Neural cell (in vitro differentiated cells): ENCODE measurements at regions not wholly inside any gene's neighbourhood (a gene's known extent, or its start where the extent isn't known, plus 50 kb on each side); places are given as distances from the start of the nearest gene placed in this dataset.

Experiments
- H2AFZ ChIP-seq: fragments of 200-600, 300-800 bp; sonication (generic), shearing (Covaris generic); 2 replicates; pipeline ENCODE4 v1.6.0; 2014; ENCODE audit warnings: low read depth, mild to moderate bottlenecking, antibody characterized with exemption, low read length, moderate library complexity
- H3F3A ChIP-seq: fragments of 200-600 bp; shearing (Covaris generic); 2 replicates; pipeline ENCODE4 v1.6.1; 2016; ENCODE audit warnings: mild to moderate bottlenecking, moderate library complexity, mixed read lengths, antibody characterized with exemption, low read length; ENCODE audit not compliant: insufficient read depth, poor library complexity, severe bottlenecking
- H3K27ac ChIP-seq: fragments of 200-600, 300-800 bp; sonication (generic), shearing (Covaris generic); 2 replicates; pipeline ENCODE4 v1.5.1; 2014; ENCODE audit warnings: mild to moderate bottlenecking, low read length, moderate library complexity
- H3K27me3 ChIP-seq: fragments of 300-800, 200-600 bp; sonication (generic), shearing (Covaris generic); 2 replicates; pipeline ENCODE4 v1.6.0; 2014; ENCODE audit warnings: mild to moderate bottlenecking, low read depth, low read length, moderate library complexity; ENCODE audit not compliant: insufficient read depth
- H3K36me3 ChIP-seq: fragments of 300-800, 200-600 bp; sonication (generic), shearing (Covaris generic); 2 replicates; pipeline ENCODE4 v1.5.1; 2014; ENCODE audit warnings: mild to moderate bottlenecking, antibody characterized with exemption, low read length, moderate library complexity; ENCODE audit not compliant: insufficient read depth
- H3K4me2 ChIP-seq: fragments of 300-800, 200-600 bp; sonication (generic), shearing (Covaris generic); 2 replicates; pipeline ENCODE4 v1.6.0; 2014; ENCODE audit warnings: mild to moderate bottlenecking, low read length
- H3K4me3 ChIP-seq: fragments of 300-800, 200-600 bp; sonication (generic), shearing (Covaris generic); 2 replicates; pipeline ENCODE4 v1.5.1; 2014; ENCODE audit warnings: mild to moderate bottlenecking, low read length, moderate library complexity
- H3K79me2 ChIP-seq: fragments of 200-600 bp; shearing (Covaris generic); replicated peaks from 2 replicates; pipeline ENCODE4 v1.6.0; 2014; ENCODE audit warnings: mild to moderate bottlenecking, low read length, moderate library complexity; ENCODE audit not compliant: insufficient read depth
- H3K9ac ChIP-seq: fragments of 300-800, 200-600 bp; sonication (generic), shearing (Covaris generic); 2 replicates; pipeline ENCODE4 v1.6.1; 2016; ENCODE audit warnings: mild to moderate bottlenecking, low read length, mixed read lengths
- H3K9me2 ChIP-seq: fragments of 200-600 bp; shearing (Covaris generic); 2 replicates; pipeline ENCODE4 v1.6.1; 2016; ENCODE audit warnings: mild to moderate bottlenecking, low read length, mixed read lengths; ENCODE audit not compliant: insufficient read depth
- H3K9me3 ChIP-seq: fragments of 200-600, 300-800 bp; sonication (generic), shearing (Covaris generic); 2 replicates; pipeline ENCODE4 v1.6.1; 2016; ENCODE audit warnings: mild to moderate bottlenecking, mixed run types, low read length, moderate library complexity, mixed read lengths
- H4K20me1 ChIP-seq: fragments of 200-600 bp; shearing (Covaris generic); 2 replicates; pipeline ENCODE4 v1.6.1; 2016; ENCODE audit warnings: mild to moderate bottlenecking, mixed run types; ENCODE audit not compliant: insufficient read depth
- CTCF ChIP-seq: fragments of 450-650 bp; IDR thresholded peaks from 2 replicates; pipeline ENCODE4 v1.5.1; 2014; ENCODE audit warnings: antibody characterized with exemption, mild to moderate bottlenecking, moderate library complexity; ENCODE audit not compliant: poor library complexity, severe bottlenecking
- EP300 ChIP-seq: fragments of 450-650 bp; conservative IDR thresholded peaks from 2 replicates; pipeline ENCODE4 v1.6.1; 2014; ENCODE audit warnings: antibody characterized with exemption, mild to moderate bottlenecking, moderate library complexity; ENCODE audit not compliant: poor library complexity, severe bottlenecking
- EZH2 ChIP-seq: fragments of 200-600, 300-800 bp; shearing (Covaris generic), sonication (generic); IDR thresholded peaks from 2 replicates; pipeline ENCODE4 v1.6.1; 2014; ENCODE audit warnings: antibody characterized with exemption, low read length, borderline replicate concordance, mild to moderate bottlenecking; ENCODE audit not compliant: insufficient read depth, poor library complexity, severe bottlenecking
- MXI1 ChIP-seq: fragments of 450-650 bp; conservative IDR thresholded peaks from 2 replicates; pipeline ENCODE4 v1.6.1; 2014; ENCODE audit warnings: antibody characterized with exemption, mild to moderate bottlenecking; ENCODE audit not compliant: poor library complexity, severe bottlenecking
- POLR2AphosphoS5 ChIP-seq: IDR thresholded peaks from 2 replicates; pipeline ENCODE4 v1.6.1; 2012
- RAD21 ChIP-seq: fragments of 450-650 bp; conservative IDR thresholded peaks from 2 replicates; pipeline ENCODE4 v1.6.1; 2014; ENCODE audit warnings: antibody characterized with exemption, mild to moderate bottlenecking, moderate library complexity
- REST ChIP-seq: IDR thresholded peaks from 2 replicates; pipeline ENCODE4 v1.6.1; 2012; ENCODE audit warnings: borderline replicate concordance
- SMC3 ChIP-seq: fragments of 450-650 bp; conservative IDR thresholded peaks from 2 replicates; pipeline ENCODE4 v1.6.1; 2014; ENCODE audit warnings: antibody characterized with exemption, mild to moderate bottlenecking, moderate library complexity; ENCODE audit not compliant: poor library complexity
- TAF1 ChIP-seq: IDR thresholded peaks from 2 replicates; pipeline ENCODE4 v1.6.1; 2012; ENCODE audit warnings: low read depth

- Histone ChIP-seq H3K9me3 (no peaks in the 10 kb centered on the region), H3K4me2 (no peak overlapping the region), H2AFZ (no peak overlapping the region), H3K9ac (no peak overlapping the region), H3K27me3 (no peaks in the 10 kb centered on the region), H3K9me2 (no peaks in the 10 kb centered on the region), H3K79me2 (no peaks in the 10 kb centered on the region), H3K4me3 (no peak overlapping the region), H3K36me3 (no peaks in the 10 kb centered on the region), H4K20me1 (no peaks in the 10 kb centered on the region), H3K27ac (no peak overlapping the region), H3F3A (no peaks in the 10 kb centered on the region)
- TF ChIP-seq RAD21 = no peak
- TF ChIP-seq REST = no peak
- no peak for TF ChIP-seq CTCF
- TF ChIP-seq EP300 = no peak
- TF ChIP-seq SMC3 = no peak
- no peak for TF ChIP-seq POLR2AphosphoS5
- no peak for TF ChIP-seq EZH2
- TF ChIP-seq MXI1 = no peak
- no peak for TF ChIP-seq TAF1
Measured at GRCh38 chr17:70674061-70674460, 504.7 kb downstream of the KCNJ2 start.

- no peaks in the 10 kb centered on the region for H3K36me3 ChIP-seq
- no peak overlapping the region for H3K27ac ChIP-seq
Measured at GRCh38 chr17:70675070-70675590, 505.8 kb downstream of the KCNJ2 start.

More at GRCh38 chr17:70675070-70675590, 505.8 kb downstream of the KCNJ2 start:
- no peaks in the 10 kb centered on the region for H3K9me2 ChIP-seq
- no peaks in the 10 kb centered on the region for H3K9me3 ChIP-seq
- no peak overlapping the region for H3K9ac ChIP-seq
- no peak overlapping the region for H2AFZ ChIP-seq
- no peaks in the 10 kb centered on the region for H3K79me2 ChIP-seq
- no peak overlapping the region for H3K4me2 ChIP-seq
- H3K4me3 ChIP-seq = no peak overlapping the region
- H3K27me3 ChIP-seq = no peaks in the 10 kb centered on the region
- H3F3A ChIP-seq = no peaks in the 10 kb centered on the region
- no peak for TF ChIP-seq RAD21
- TF ChIP-seq SMC3 = no peak
- no peak for TF ChIP-seq REST
- no peak for TF ChIP-seq TAF1
- TF ChIP-seq EZH2 = no peak
- TF ChIP-seq EP300 = no peak
- no peak for TF ChIP-seq POLR2AphosphoS5
- TF ChIP-seq MXI1 = no peak
- no peak for TF ChIP-seq CTCF
- no peaks in the 10 kb centered on the region for H4K20me1 ChIP-seq
